IMR-90 (cell line): ENCODE measurements at regions not wholly inside any gene's neighbourhood (a gene's known extent, or its start where the extent isn't known, plus 50 kb on each side); places are given as distances from the start of the nearest gene placed in this dataset.

Experiments used
- ATAC-seq: fragments of 200-7000 bp; cut with Tn5 transposase; 2 replicates; pipeline ENCODE4 v1.9.1; 2020; ENCODE audit warnings: low read depth, mild to moderate bottlenecking, moderate library complexity
- BruUV-seq: library from RNA; stranded (reverse); fragments of 400-500 nt; replicated peaks from 2 replicates; lab custom pipeline; 2021; lab: Mats Ljungman, UMichigan
- CTCF ChIA-PET: fragments of 300-600 bp; formaldehyde crosslinking; extraction: SDS; loops from one replicate; lab custom pipeline; 2021; ENCODE audit warnings: antibody characterized with exemption; lab: Yijun Ruan, JAX
- POLR2A ChIA-PET: fragments of 300-600 bp; sonication (Branson Sonifier 250); formaldehyde crosslinking; loops from one replicate; lab custom pipeline; 2022; ENCODE audit warnings: antibody characterized with exemption; ENCODE audit not compliant: unreplicated experiment; lab: Charles Lee
- DNase-seq: peaks from one replicate; pipeline ENCODE4 v3.0.0; 2013
- H2AFZ ChIP-seq: replicated peaks from 2 replicates; pipeline ENCODE3; 2013; ENCODE audit warnings: low read length, mild to moderate bottlenecking; ENCODE audit not compliant: poor library complexity
- H2AK5ac ChIP-seq: 2 replicates; pipeline ENCODE4 v1.6.1; 2013; ENCODE audit warnings: low read depth, low read length, inconsistent platforms
- H2AK9ac ChIP-seq: replicated peaks from 2 replicates; pipeline ENCODE3; 2013; ENCODE audit warnings: mild to moderate bottlenecking, low read depth, low read length, moderate library complexity; ENCODE audit not compliant: poor library complexity
- H2BK120ac ChIP-seq: 2 replicates; pipeline ENCODE4 v1.6.1; 2013; ENCODE audit warnings: low read depth, low read length, inconsistent platforms
- H2BK15ac ChIP-seq: 3 replicates; pipeline ENCODE4 v1.6.1; 2013; ENCODE audit warnings: low read depth, low read length, inconsistent platforms
- H2BK20ac ChIP-seq: 2 replicates; pipeline ENCODE4 v1.6.1; 2013; ENCODE audit warnings: low read depth, mild to moderate bottlenecking, inconsistent platforms, low read length, moderate library complexity
- H2BK5ac ChIP-seq: 2 replicates; pipeline ENCODE4 v1.6.1; 2013; ENCODE audit warnings: mild to moderate bottlenecking, low read depth, low read length, inconsistent platforms; ENCODE audit not compliant: poor library complexity, severe bottlenecking
- H3K14ac ChIP-seq: replicated peaks from 2 replicates; pipeline ENCODE4 v1.6.1; 2013; ENCODE audit warnings: low read depth, low read length, inconsistent platforms
- H3K18ac ChIP-seq: 2 replicates; pipeline ENCODE4 v1.6.1; 2013; ENCODE audit warnings: low read depth, low read length, control low read depth
- H3K23ac ChIP-seq: 2 replicates; pipeline ENCODE4 v1.6.1; 2013; ENCODE audit warnings: low read depth, low read length, inconsistent platforms
- H3K27ac ChIP-seq: 2 replicates; pipeline ENCODE4 v1.5.1; 2013; ENCODE audit warnings: mild to moderate bottlenecking, control low read depth, low read length; ENCODE audit not compliant: insufficient read depth
- H3K27me3 ChIP-seq: 2 replicates; pipeline ENCODE4 v1.6.1; 2013; ENCODE audit warnings: low read length; ENCODE audit not compliant: control insufficient read depth, insufficient read depth
- H3K36me3 ChIP-seq: 2 replicates; pipeline ENCODE4 v1.6.1; 2013; ENCODE audit warnings: low read length, mixed read lengths; ENCODE audit not compliant: control insufficient read depth, insufficient read depth
- H3K4ac ChIP-seq: 2 replicates; pipeline ENCODE4 v1.6.1; 2013; ENCODE audit warnings: low read depth, low read length, inconsistent platforms
- H3K4me1 ChIP-seq: 2 replicates; pipeline ENCODE4 v1.6.1; 2013; ENCODE audit warnings: low read length, mixed read lengths; ENCODE audit not compliant: control insufficient read depth, insufficient read depth
- H3K4me2 ChIP-seq: 2 replicates; pipeline ENCODE4 v1.6.1; 2013; ENCODE audit warnings: low read depth, mild to moderate bottlenecking, control low read depth, low read length, moderate library complexity
- H3K4me3 ChIP-seq: 2 replicates; pipeline ENCODE4 v1.5.1; 2013; ENCODE audit warnings: low read depth, mild to moderate bottlenecking, control low read depth, low read length, moderate library complexity; ENCODE audit not compliant: insufficient read depth
- H3K56ac ChIP-seq: 2 replicates; pipeline ENCODE4 v1.6.1; 2013; ENCODE audit warnings: low read length, inconsistent platforms; ENCODE audit not compliant: insufficient read depth; ENCODE audit errors: extremely low read depth
- H3K79me1 ChIP-seq, 2 experiments: 2 replicates each; pipeline ENCODE4 v1.6.1; 2013; ENCODE audit warnings: low read length in 2 of 2, inconsistent platforms in 1 of 2, low read depth in 1 of 2
- H3K9ac ChIP-seq: 2 replicates; pipeline ENCODE4 v1.6.1; 2013; ENCODE audit warnings: low read depth, low read length, control low read depth
- H3K9me1 ChIP-seq: 2 replicates; pipeline ENCODE4 v1.6.1; 2013; ENCODE audit warnings: low read length, inconsistent platforms; ENCODE audit not compliant: insufficient read depth
- H3K9me3 ChIP-seq: 2 replicates; pipeline ENCODE4 v1.6.1; 2013; ENCODE audit warnings: low read length; ENCODE audit not compliant: control insufficient read depth, insufficient read depth
- H4K20me1 ChIP-seq: 2 replicates; pipeline ENCODE4 v1.6.1; 2013; ENCODE audit warnings: low read length, inconsistent platforms; ENCODE audit not compliant: insufficient read depth
- H4K5ac ChIP-seq: 2 replicates; pipeline ENCODE4 v1.6.1; 2013; ENCODE audit warnings: mild to moderate bottlenecking, low read depth, low read length, control low read depth
- H4K8ac ChIP-seq, 2 experiments: 2 replicates each; pipeline ENCODE4 v1.6.1; 2013; ENCODE audit warnings: low read depth in 2 of 2, low read length in 2 of 2, control low read depth in 1 of 2, inconsistent platforms in 1 of 2
- H4K91ac ChIP-seq: 2 replicates; pipeline ENCODE4 v1.6.1; 2013; ENCODE audit warnings: low read depth, low read length, inconsistent platforms; ENCODE audit not compliant: insufficient read depth
- CHD1 ChIP-seq: IDR thresholded peaks from 2 replicates; pipeline ENCODE4 v1.6.1; 2012; ENCODE audit warnings: low read depth, low read length, improper control_type of control experiment
- FOS ChIP-seq: fragments of 150-350 bp; IDR thresholded peaks from 2 replicates; pipeline ENCODE4 v1.6.1; 2016; ENCODE audit warnings: low read depth, low read length
- MAFK ChIP-seq: IDR thresholded peaks from 2 replicates; pipeline ENCODE4 v1.6.1; 2012; ENCODE audit warnings: low read depth, low read length, improper control_type of control experiment
- MAZ ChIP-seq: IDR thresholded peaks from 2 replicates; pipeline ENCODE4 v1.6.1; 2012; ENCODE audit warnings: low read depth, mild to moderate bottlenecking, low read length, improper control_type of control experiment, moderate library complexity, borderline replicate concordance
- MXI1 ChIP-seq: IDR thresholded peaks from 2 replicates; pipeline ENCODE4 v1.6.1; 2012; ENCODE audit warnings: low read depth, mild to moderate bottlenecking, low read length, moderate library complexity, borderline replicate concordance
- POLR2A ChIP-seq: IDR thresholded peaks from 2 replicates; pipeline ENCODE4 v1.6.1; 2012; ENCODE audit warnings: mild to moderate bottlenecking, low read depth, low read length
- RAD21 ChIP-seq: IDR thresholded peaks from 2 replicates; pipeline ENCODE4 v1.6.1; 2012; ENCODE audit warnings: low read length, improper control_type of control experiment
- RCOR1 ChIP-seq: IDR thresholded peaks from 2 replicates; pipeline ENCODE4 v1.6.1; 2012; ENCODE audit warnings: mild to moderate bottlenecking, low read length, improper control_type of control experiment; ENCODE audit not compliant: insufficient replicate concordance
- RFX5 ChIP-seq: IDR thresholded peaks from 2 replicates; pipeline ENCODE4 v1.8.0; 2012; ENCODE audit warnings: low read depth, mild to moderate bottlenecking, low read length, moderate library complexity
- SMC3 ChIP-seq: fragments of 150-350 bp; IDR thresholded peaks from 2 replicates; pipeline ENCODE4 v1.6.1; 2016; ENCODE audit warnings: low read depth, mild to moderate bottlenecking, antibody characterized with exemption, low read length, moderate library complexity
- whole genome bisulfite sequencing, 2 experiments: methylation state at CpG; one replicate each; pipeline versions ENCODE4 v1.1.5 to v1.1.7; 2013; ENCODE audit warnings: missing lambda C conversion rate in 2 of 2; ENCODE audit not compliant: insufficient read length in 1 of 2; ENCODE audit errors: extremely low coverage in 2 of 2; 5-methylcytosine and 5-hydroxymethylcytosine counted together
- dilution Hi-C: fragments of 300-500 bp; cut with HindIII; formaldehyde crosslinking; loops from one replicate; pipeline ENCODE4 v1.14.3; 2018; ENCODE audit warnings: low sequenced_read_pairs; ENCODE audit not compliant: unreplicated experiment
- in situ Hi-C: fragments of 300-500 bp; cut with MboI; formaldehyde crosslinking; loops from 3 replicates; pipeline ENCODE4 v1.14.3; 2019; ENCODE audit warnings: low sequenced_read_pairs, inconsistent platforms, mixed read lengths
- intact Hi-C: fragments of 100-400 bp; cut with micrococcal nuclease; formaldehyde crosslinking; loops from 2 replicates; pipeline ENCODE4 v1.10.0; 2022
- TF ChIP-seq, protein P1 (sequence below): fragments of 150-350 bp; IDR thresholded peaks from 2 replicates; pipeline ENCODE4 v1.6.1; 2016; ENCODE audit warnings: low read depth, mild to moderate bottlenecking, low read length, moderate library complexity, borderline replicate concordance
- TF ChIP-seq, protein P2 (sequence below): fragments of 150-350 bp; IDR thresholded peaks from 2 replicates; pipeline ENCODE4 v1.6.1; 2017; ENCODE audit warnings: mild to moderate bottlenecking, antibody characterized with exemption, low read length, low read depth

DNA sequence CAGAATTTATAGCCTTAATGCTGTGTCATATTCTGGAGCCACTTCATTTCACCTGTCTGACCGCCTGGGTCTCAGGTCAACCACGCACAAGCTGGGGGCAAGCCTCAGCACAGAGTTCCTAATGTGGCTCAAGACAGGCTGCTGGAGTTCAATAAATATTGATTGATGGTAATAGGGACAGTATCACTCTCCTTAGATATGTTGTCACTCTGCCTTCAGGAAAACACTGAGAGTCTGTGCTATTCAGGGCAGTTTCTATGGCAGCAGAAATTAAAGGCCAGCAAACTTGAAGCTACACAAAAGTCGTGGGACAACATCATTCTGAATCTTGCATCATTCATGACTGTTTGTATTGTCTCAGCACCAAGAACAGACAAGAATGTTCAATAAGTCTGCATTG, 696.1 kb downstream of the METTL4 start:
- Histone ChIP-seq H2AFZ (no peak overlapping the region), H2BK20ac (no peak overlapping the region), H3K9me1 (no peaks in the 10 kb centered on the region), H3K4me2 (no peak overlapping the region), H3K27me3 (no peaks in the 10 kb centered on the region), H4K20me1 (no peaks in the 10 kb centered on the region), H4K8ac (no peak overlapping the region), H3K4me3 (no peak overlapping the region), H3K36me3 (no peaks in the 10 kb centered on the region), H3K23ac (no peak overlapping the region), H3K79me1 (no peaks in the 10 kb centered on the region), H3K56ac (no peak overlapping the region), H3K9me3 (0 out of 2 replicates have a peak, but pooled peaks cover 3% of the 10 kb centered on the region), H3K9ac (no peak overlapping the region), H2AK9ac (no peak overlapping the region), H2BK120ac (no peak overlapping the region), H3K27ac (no peak overlapping the region), H4K5ac (no peak overlapping the region), H4K91ac (no peak overlapping the region), H3K14ac (no peak overlapping the region), H2AK5ac (no peak overlapping the region), H3K4me1 (no peaks in the 10 kb centered on the region), H3K4ac (no peak overlapping the region), H2BK5ac (no peak overlapping the region), H2BK15ac (no peak overlapping the region), H3K18ac (no peak overlapping the region)
- dilution Hi-C loops: no loop called here
- no TSS peak for BruUV-seq
- ATAC-seq: no peak
- ChIA-PET CTCF (no interaction called here), POLR2A (no interaction called here)
- no peak for DNase-seq
- intact Hi-C loops: no loop called here
- in situ Hi-C loops: no loop called here
- TF ChIP-seq MAZ (no peak), RCOR1 (no peak), SMC3 (no peak), MAFK (no peak), CHD1 (no peak), MXI1 (no peak), RAD21 (no peak), POLR2A (no peak), FOS (no peak), RFX5 (no peak)
- TF ChIP-seq, protein P1, sequence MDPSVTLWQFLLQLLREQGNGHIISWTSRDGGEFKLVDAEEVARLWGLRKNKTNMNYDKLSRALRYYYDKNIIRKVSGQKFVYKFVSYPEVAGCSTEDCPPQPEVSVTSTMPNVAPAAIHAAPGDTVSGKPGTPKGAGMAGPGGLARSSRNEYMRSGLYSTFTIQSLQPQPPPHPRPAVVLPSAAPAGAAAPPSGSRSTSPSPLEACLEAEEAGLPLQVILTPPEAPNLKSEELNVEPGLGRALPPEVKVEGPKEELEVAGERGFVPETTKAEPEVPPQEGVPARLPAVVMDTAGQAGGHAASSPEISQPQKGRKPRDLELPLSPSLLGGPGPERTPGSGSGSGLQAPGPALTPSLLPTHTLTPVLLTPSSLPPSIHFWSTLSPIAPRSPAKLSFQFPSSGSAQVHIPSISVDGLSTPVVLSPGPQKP: no peak
- TF ChIP-seq, protein P2, sequence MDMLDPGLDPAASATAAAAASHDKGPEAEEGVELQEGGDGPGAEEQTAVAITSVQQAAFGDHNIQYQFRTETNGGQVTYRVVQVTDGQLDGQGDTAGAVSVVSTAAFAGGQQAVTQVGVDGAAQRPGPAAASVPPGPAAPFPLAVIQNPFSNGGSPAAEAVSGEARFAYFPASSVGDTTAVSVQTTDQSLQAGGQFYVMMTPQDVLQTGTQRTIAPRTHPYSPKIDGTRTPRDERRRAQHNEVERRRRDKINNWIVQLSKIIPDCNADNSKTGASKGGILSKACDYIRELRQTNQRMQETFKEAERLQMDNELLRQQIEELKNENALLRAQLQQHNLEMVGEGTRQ: no peak
- WGBS, 2 experiments: no CpG with 5 or more reads among the region's 3 CpGs
